Neutrophil (primary cell): ENCODE measurements at regions not wholly inside any gene's neighbourhood (a gene's known extent, or its start where the extent isn't known, plus 50 kb on each side); places are given as distances from the start of the nearest gene placed in this dataset.

Experiments used
- H3K27ac ChIP-seq: fragments of 200-600 bp; sonication (generic); 2 replicates; pipeline ENCODE4 v1.5.1; 2016; ENCODE audit warnings: mild to moderate bottlenecking, moderate library complexity
- H3K27me3 ChIP-seq: fragments of 200-600 bp; sonication (generic); 2 replicates; pipeline ENCODE4 v1.6.0; 2016; ENCODE audit warnings: mild to moderate bottlenecking
- H3K36me3 ChIP-seq: fragments of 200-600 bp; sonication (generic); 2 replicates; pipeline ENCODE4 v1.5.1; 2017
- H3K4me1 ChIP-seq, 2 experiments: fragments of 200-600 bp in 1 of 2; sonication (generic) in 1 of 2; 1 replicate in 1 of 2; 2 replicates in 1 of 2; pipeline versions ENCODE4 v1.5.1 to v1.6.1; 2013 to 2016; ENCODE audit warnings: low read depth in 1 of 2, low read length in 1 of 2, mild to moderate bottlenecking in 1 of 2, moderate library complexity in 1 of 2; ENCODE audit not compliant: control insufficient read depth in 1 of 2, insufficient read depth in 1 of 2
- H3K4me3 ChIP-seq, 2 experiments: fragments of 200-600 bp in 1 of 2; sonication (generic) in 1 of 2; 1 replicate in 1 of 2; 2 replicates in 1 of 2; pipeline ENCODE4 v1.5.1; 2013 to 2016; ENCODE audit warnings: low read depth in 1 of 2, low read length in 1 of 2, mild to moderate bottlenecking in 1 of 2, moderate library complexity in 1 of 2
- H3K9me3 ChIP-seq: fragments of 200-600 bp; sonication (generic); 2 replicates; pipeline ENCODE4 v1.5.1; 2016
- TF ChIP-seq, protein P1 (sequence below): fragments of 200-600 bp; sonication (generic); IDR thresholded peaks from 2 replicates; pipeline ENCODE4 v1.5.1; 2016; ENCODE audit warnings: antibody characterized with exemption

- H3K27me3 ChIP-seq: peaks cover 11% of the 10 kb centered on the region
- TF ChIP-seq, protein P1, sequence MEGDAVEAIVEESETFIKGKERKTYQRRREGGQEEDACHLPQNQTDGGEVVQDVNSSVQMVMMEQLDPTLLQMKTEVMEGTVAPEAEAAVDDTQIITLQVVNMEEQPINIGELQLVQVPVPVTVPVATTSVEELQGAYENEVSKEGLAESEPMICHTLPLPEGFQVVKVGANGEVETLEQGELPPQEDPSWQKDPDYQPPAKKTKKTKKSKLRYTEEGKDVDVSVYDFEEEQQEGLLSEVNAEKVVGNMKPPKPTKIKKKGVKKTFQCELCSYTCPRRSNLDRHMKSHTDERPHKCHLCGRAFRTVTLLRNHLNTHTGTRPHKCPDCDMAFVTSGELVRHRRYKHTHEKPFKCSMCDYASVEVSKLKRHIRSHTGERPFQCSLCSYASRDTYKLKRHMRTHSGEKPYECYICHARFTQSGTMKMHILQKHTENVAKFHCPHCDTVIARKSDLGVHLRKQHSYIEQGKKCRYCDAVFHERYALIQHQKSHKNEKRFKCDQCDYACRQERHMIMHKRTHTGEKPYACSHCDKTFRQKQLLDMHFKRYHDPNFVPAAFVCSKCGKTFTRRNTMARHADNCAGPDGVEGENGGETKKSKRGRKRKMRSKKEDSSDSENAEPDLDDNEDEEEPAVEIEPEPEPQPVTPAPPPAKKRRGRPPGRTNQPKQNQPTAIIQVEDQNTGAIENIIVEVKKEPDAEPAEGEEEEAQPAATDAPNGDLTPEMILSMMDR: no peak
These were observed 109.7 kb upstream of the PCBD1 start for GRCh38 chr10:70998086-70998485.

GRCh38 chr10:71001470-71001869 is 113.1 kb upstream of the PCBD1 start:
- TF ChIP-seq, protein P1: no peak
- Histone ChIP-seq H3K27ac (no peak overlapping the region), H3K4me3 (no peak overlapping the region), H3K36me3 (no peaks in the 10 kb centered on the region), H3K9me3 (no peaks in the 10 kb centered on the region), H3K27me3 (peaks cover 11% of the 10 kb centered on the region), H3K4me1 (no peaks in the 10 kb centered on the region)

More at GRCh38 chr10:70998086-70998485, 109.7 kb upstream of the PCBD1 start:
- no peaks in the 10 kb centered on the region for H3K9me3 ChIP-seq
- no peaks in the 10 kb centered on the region for H3K4me1 ChIP-seq
- no peak overlapping the region for H3K27ac ChIP-seq
- H3K4me3 ChIP-seq: no peak overlapping the region
- no peaks in the 10 kb centered on the region for H3K36me3 ChIP-seq

DNA sequence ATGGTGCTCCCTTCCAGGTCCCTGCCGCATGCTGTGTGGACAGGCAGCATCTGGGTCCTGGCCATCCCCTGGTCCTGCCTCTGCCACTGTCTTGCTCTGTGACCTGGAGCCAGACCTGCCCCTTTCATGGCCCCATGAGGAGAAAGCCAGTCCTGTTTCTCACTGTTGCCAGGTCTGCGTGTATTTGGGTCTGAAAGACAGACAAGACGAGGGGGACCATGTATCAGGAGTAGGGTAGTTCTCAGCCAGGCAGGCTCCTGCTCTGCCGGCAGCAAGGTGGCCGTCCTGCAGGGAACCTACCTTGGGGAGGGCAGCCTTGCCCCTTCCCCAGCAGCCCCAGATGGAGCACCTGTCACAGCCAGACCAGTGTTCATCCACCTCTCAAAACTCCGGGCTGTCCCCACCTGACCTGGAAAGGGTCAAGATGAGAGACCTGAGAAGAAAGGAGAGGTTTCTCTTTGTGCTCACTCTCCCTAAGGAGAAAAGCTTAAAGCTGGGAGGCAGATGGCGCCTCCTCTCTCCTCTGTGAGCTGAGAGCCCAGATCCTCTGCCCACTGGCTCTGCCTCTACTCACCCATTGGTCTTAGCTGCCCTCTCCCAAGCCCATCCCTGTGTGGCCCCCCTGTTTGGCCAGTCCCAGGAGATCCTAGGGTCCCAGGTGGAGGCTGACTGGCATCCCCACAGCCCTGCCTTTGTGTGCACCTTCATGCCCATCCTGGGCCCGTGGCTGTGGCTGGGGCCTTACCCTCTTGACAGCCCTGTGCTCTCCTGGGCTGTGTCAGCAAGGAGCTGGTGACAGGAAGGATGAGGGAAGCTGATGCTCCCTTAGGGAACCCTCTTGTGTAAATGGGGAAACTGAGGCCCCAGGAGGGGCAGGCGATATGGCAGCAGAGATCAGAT is 116.1 kb upstream of the PCBD1 start:
- no peaks in the 10 kb centered on the region for H3K36me3 ChIP-seq
- H3K9me3 ChIP-seq: no peaks in the 10 kb centered on the region
- TF ChIP-seq, protein P1: no peak
- no peak overlapping the region for H3K27ac ChIP-seq
- H3K27me3 ChIP-seq: peaks cover 11% of the 10 kb centered on the region
- H3K4me3 ChIP-seq: no peak overlapping the region
- H3K4me1 ChIP-seq: no peaks in the 10 kb centered on the region

DNA sequence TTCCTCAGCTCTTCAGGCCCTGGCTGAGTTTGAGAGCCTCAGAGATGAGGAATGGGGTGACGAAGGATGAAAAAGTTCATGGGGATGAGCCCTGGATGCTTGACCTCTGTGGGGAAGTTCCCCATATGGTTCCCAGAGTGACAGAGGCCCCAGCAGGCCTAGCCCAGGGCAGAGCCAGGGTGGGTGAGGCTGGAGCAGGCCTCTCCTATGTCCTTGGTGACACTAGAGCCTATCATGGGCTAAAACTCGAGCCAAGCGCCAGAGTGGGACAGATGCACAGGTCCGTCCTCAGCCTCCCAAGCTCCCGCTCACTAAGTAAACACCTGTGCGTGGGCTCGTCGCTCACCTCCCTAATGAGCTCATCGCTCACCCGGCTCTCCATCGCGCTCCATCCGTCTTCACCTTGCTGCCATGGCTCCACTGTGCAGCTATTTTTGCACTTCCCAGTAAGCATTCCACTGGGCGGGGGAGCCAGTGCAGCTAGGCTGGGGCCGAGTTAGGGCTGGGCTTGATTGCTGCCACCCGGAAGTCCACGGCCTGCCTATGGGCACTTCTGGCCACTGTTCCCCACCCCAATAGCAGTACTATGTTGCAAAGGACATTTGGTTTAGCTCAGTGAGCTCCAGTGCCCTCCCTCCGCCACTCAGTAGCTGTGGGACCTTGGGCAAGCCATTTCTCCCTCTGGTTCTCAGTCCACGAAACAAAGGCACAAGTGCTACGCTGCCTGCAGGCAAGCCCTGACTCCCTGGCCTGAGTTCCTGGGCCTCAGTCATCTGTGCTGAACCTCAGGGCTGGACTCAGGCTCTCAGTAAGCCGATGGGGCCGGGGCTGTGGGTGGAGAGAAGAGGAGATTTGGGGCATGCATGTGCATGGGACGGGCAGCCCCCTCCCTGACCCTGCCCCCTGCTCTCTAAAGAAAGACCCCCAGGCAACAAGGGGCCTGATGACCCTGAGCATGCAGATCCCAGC is 117.3 kb upstream of the PCBD1 start:
- H3K27ac ChIP-seq: no peak overlapping the region
- H3K36me3 ChIP-seq: no peaks in the 10 kb centered on the region
- peaks cover 10% of the 10 kb centered on the region for H3K27me3 ChIP-seq
- no peaks in the 10 kb centered on the region for H3K4me1 ChIP-seq
- TF ChIP-seq, protein P1: no peak
- no peaks in the 10 kb centered on the region for H3K9me3 ChIP-seq
- no peak overlapping the region for H3K4me3 ChIP-seq

- H3K4me3 ChIP-seq: no peak overlapping the region
These were observed 118.1 kb upstream of the PCBD1 start for GRCh38 chr10:71006506-71006905.

More at GRCh38 chr10:71006506-71006905, 118.1 kb upstream of the PCBD1 start:
- TF ChIP-seq, protein P1: no peak
- H3K27me3 ChIP-seq: peaks cover 2% of the 10 kb centered on the region
- no peaks in the 10 kb centered on the region for H3K9me3 ChIP-seq
- H3K4me1 ChIP-seq: no peaks in the 10 kb centered on the region
- H3K36me3 ChIP-seq: no peaks in the 10 kb centered on the region
- H3K27ac ChIP-seq: no peak overlapping the region
